OCI-LY7 (cell line): ENCODE measurements at regions not wholly inside any gene's neighbourhood (a gene's known extent, or its start where the extent isn't known, plus 50 kb on each side); places are given as distances from the start of the nearest gene placed in this dataset.

Experiments used
- BruUV-seq: library from RNA; stranded (reverse); fragments of 400-500 nt; replicated peaks from 2 replicates; lab custom pipeline; 2021; lab: Mats Ljungman, UMichigan
- CTCF ChIA-PET: fragments of 300-600 bp; sonication (Branson Sonifier 250); formaldehyde crosslinking; loops from one replicate; lab custom pipeline; 2022; ENCODE audit warnings: antibody characterized with exemption; ENCODE audit not compliant: unreplicated experiment; lab: Charles Lee
- POLR2A ChIA-PET: fragments of 300-600 bp; sonication (Branson Sonifier 250); formaldehyde crosslinking; loops from one replicate; lab custom pipeline; 2022; ENCODE audit warnings: antibody characterized with exemption; lab: Charles Lee
- DNase-seq: peaks from one replicate; pipeline ENCODE4 v3.0.0-alpha.2; 2015; ENCODE audit warnings: low spot score
- H2AFZ ChIP-seq: fragments of 200-600 bp; sonication (generic), shearing (Covaris generic); 2 replicates; pipeline ENCODE4 v1.6.1; 2014; ENCODE audit warnings: mild to moderate bottlenecking, antibody characterized with exemption, low read length, moderate library complexity
- H3K27ac ChIP-seq: fragments of 200-600 bp; sonication (generic); 2 replicates; pipeline ENCODE4 v1.5.1; 2014; ENCODE audit warnings: mixed run types, low read depth, mild to moderate bottlenecking, moderate library complexity, low read length, inconsistent platforms; ENCODE audit not compliant: poor library complexity, severe bottlenecking
- H3K36me3 ChIP-seq: fragments of 200-600 bp; sonication (generic); 2 replicates; pipeline ENCODE4 v1.6.1; 2014; ENCODE audit warnings: mild to moderate bottlenecking, antibody characterized with exemption, low read length, moderate library complexity, mixed read lengths; ENCODE audit not compliant: insufficient read depth
- H3K4me1 ChIP-seq: fragments of 200-600 bp; sonication (generic); 2 replicates; pipeline ENCODE4 v1.5.1; 2014; ENCODE audit warnings: mild to moderate bottlenecking, low read length; ENCODE audit not compliant: insufficient read depth, poor library complexity, severe bottlenecking
- H3K4me2 ChIP-seq: fragments of 200-600 bp; sonication (generic); 2 replicates; pipeline ENCODE4 v1.6.1; 2014; ENCODE audit warnings: mild to moderate bottlenecking, low read length
- H3K4me3 ChIP-seq: fragments of 200-600 bp; sonication (generic); 2 replicates; pipeline ENCODE4 v1.5.1; 2014; ENCODE audit warnings: mild to moderate bottlenecking, low read depth, low read length; ENCODE audit not compliant: poor library complexity, severe bottlenecking
- H3K79me2 ChIP-seq: fragments of 200-600 bp; sonication (generic); 2 replicates; pipeline ENCODE4 v1.6.1; 2016; ENCODE audit warnings: low read depth, mild to moderate bottlenecking, low read length, moderate library complexity, mixed read lengths; ENCODE audit not compliant: insufficient read depth
- H3K9me2 ChIP-seq: fragments of 200-600 bp; sonication (generic); 2 replicates; pipeline ENCODE4 v1.6.1; 2016; ENCODE audit warnings: mild to moderate bottlenecking, low read length, mixed read lengths; ENCODE audit not compliant: insufficient read depth
- H3K9me3 ChIP-seq: fragments of 200-600 bp; sonication (generic); 2 replicates; pipeline ENCODE4 v1.6.1; 2014; ENCODE audit warnings: mild to moderate bottlenecking, mixed run types, low read length, mixed read lengths
- H4K20me1 ChIP-seq: fragments of 200-600 bp; sonication (generic); 2 replicates; pipeline ENCODE4 v1.6.1; 2014; ENCODE audit warnings: mild to moderate bottlenecking, antibody characterized with exemption, low read length, moderate library complexity, mixed read lengths; ENCODE audit not compliant: insufficient read depth
- CTCF ChIP-seq: fragments of 200-600 bp; sonication (generic); conservative IDR thresholded peaks from 2 replicates; pipeline ENCODE4 v1.5.1; 2014; ENCODE audit warnings: mild to moderate bottlenecking, antibody characterized with exemption, low read length, moderate library complexity, mixed read lengths
- EZH2phosphoT487 ChIP-seq: fragments of 200-600 bp; sonication (generic); IDR thresholded peaks from 2 replicates; pipeline ENCODE4 v1.6.1; 2018; ENCODE audit warnings: low read depth, borderline replicate concordance, mild to moderate bottlenecking, mixed run types, antibody characterized with exemption, low read length, moderate library complexity, mixed read lengths
- intact Hi-C: fragments of 100-400 bp; cut with micrococcal nuclease; formaldehyde crosslinking; loops from one replicate; pipeline ENCODE4 v1.10.0; 2022; ENCODE audit not compliant: unreplicated experiment

GRCh38 chr10:6657196-6657595 lies 77.1 kb upstream of the PRKCQ start:
- no peak overlapping the region for H3K4me2 ChIP-seq
- H2AFZ ChIP-seq: no peak overlapping the region
- H4K20me1 ChIP-seq: no peaks in the 10 kb centered on the region
- BruUV-seq: no TSS peak
- H3K9me2 ChIP-seq: no peaks in the 10 kb centered on the region
- H3K79me2 ChIP-seq: no peaks in the 10 kb centered on the region
- no peak for TF ChIP-seq EZH2phosphoT487
- TF ChIP-seq CTCF: no peak
- intact Hi-C loops: no loop called here
- no peak overlapping the region for H3K4me3 ChIP-seq
- peaks cover 10% of the 10 kb centered on the region for H3K4me1 ChIP-seq
- CTCF ChIA-PET: no interaction called here
- no peak for DNase-seq
- H3K27ac ChIP-seq: no peak overlapping the region
- H3K9me3 ChIP-seq: no peaks in the 10 kb centered on the region
- POLR2A ChIA-PET: interaction anchor here (0.6 kb wide), 1 partner anchor 10 kb away, joined by 3 read pairs; no protein-coding TSS in a partner anchor
- no peaks in the 10 kb centered on the region for H3K36me3 ChIP-seq

- TF ChIP-seq CTCF: no peak
- no peak for TF ChIP-seq EZH2phosphoT487
- Histone ChIP-seq H3K27ac (no peak overlapping the region), H3K36me3 (no peaks in the 10 kb centered on the region), H3K9me3 (no peaks in the 10 kb centered on the region), H3K4me2 (no peak overlapping the region), H3K4me3 (no peak overlapping the region), H2AFZ (no peak overlapping the region), H3K9me2 (no peaks in the 10 kb centered on the region), H3K4me1 (peaks cover 3% of the 10 kb centered on the region), H4K20me1 (no peaks in the 10 kb centered on the region), H3K79me2 (no peaks in the 10 kb centered on the region)
- CTCF ChIA-PET: interaction anchor here (0.6 kb wide), 1 partner anchor 1022 kb away, joined by 4 read pairs; no protein-coding TSS in a partner anchor
- no TSS peak for BruUV-seq
- intact Hi-C loops: no loop called here
- no peak for DNase-seq
- POLR2A ChIA-PET: no interaction called here
These were observed 74.5 kb upstream of the PRKCQ start for GRCh38 chr10:6654571-6654970.

- no peaks in the 10 kb centered on the region for H4K20me1 ChIP-seq
- intact Hi-C loops: no loop called here
- H3K9me3 ChIP-seq: no peaks in the 10 kb centered on the region
- no peaks in the 10 kb centered on the region for H3K79me2 ChIP-seq
- no peak overlapping the region for H3K4me3 ChIP-seq
- no peaks in the 10 kb centered on the region for H3K9me2 ChIP-seq
- POLR2A ChIA-PET: no interaction called here
- H2AFZ ChIP-seq: no peak overlapping the region
- CTCF ChIA-PET: no interaction called here
- H3K4me1 ChIP-seq: no peaks in the 10 kb centered on the region
- no peak for DNase-seq
- no peak overlapping the region for H3K27ac ChIP-seq
- no peak overlapping the region for H3K4me2 ChIP-seq
- no peaks in the 10 kb centered on the region for H3K36me3 ChIP-seq
- TF ChIP-seq CTCF (no peak), EZH2phosphoT487 (no peak)
- no TSS peak for BruUV-seq
These were observed 70.5 kb upstream of the PRKCQ start for GRCh38 chr10:6650586-6650985.
